Lower leg skin (tissue), 3 donors: ENCODE measurements at regions not wholly inside any gene's neighbourhood (a gene's known extent, or its start where the extent isn't known, plus 50 kb on each side); places are given as distances from the start of the nearest gene placed in this dataset.

Source experiments
- POLR2A ChIP-seq, 2 donors: fragments of 450-650 bp; IDR thresholded peaks; one replicate each; pipeline ENCODE4 v1.6.1; 2016 to 2017; ENCODE audit warnings: antibody characterized with exemption in 2 of 2, mild to moderate bottlenecking in 1 of 2, moderate library complexity in 1 of 2
- TF ChIP-seq, protein P1 (sequence below), 3 donors: fragments of 450-650 bp; IDR thresholded peaks; one replicate each; pipeline ENCODE4 v1.5.1; 2016; ENCODE audit warnings: antibody characterized with exemption in 3 of 3, mild to moderate bottlenecking in 3 of 3, moderate library complexity in 2 of 3

DNA sequence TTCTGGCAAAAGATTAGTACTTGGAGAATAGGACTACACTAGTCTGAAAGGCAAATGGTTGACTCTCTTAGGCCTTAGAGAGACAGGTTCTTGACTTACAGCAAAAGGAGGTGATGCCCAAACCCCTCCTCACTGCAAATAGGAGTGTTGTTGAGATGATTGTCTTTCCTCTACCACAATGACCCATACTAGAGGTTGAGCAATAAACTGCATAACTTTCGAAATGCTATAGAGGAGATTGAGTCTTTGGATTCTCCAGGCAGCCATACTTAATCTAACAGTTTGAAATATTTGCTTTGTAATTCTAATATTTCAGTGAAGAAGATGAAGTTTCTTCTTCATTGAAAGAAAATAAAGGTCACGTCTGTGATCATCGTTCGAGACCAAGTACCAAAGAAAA is 498.5 kb upstream of the GBE1 start:
- TF ChIP-seq, protein P1, sequence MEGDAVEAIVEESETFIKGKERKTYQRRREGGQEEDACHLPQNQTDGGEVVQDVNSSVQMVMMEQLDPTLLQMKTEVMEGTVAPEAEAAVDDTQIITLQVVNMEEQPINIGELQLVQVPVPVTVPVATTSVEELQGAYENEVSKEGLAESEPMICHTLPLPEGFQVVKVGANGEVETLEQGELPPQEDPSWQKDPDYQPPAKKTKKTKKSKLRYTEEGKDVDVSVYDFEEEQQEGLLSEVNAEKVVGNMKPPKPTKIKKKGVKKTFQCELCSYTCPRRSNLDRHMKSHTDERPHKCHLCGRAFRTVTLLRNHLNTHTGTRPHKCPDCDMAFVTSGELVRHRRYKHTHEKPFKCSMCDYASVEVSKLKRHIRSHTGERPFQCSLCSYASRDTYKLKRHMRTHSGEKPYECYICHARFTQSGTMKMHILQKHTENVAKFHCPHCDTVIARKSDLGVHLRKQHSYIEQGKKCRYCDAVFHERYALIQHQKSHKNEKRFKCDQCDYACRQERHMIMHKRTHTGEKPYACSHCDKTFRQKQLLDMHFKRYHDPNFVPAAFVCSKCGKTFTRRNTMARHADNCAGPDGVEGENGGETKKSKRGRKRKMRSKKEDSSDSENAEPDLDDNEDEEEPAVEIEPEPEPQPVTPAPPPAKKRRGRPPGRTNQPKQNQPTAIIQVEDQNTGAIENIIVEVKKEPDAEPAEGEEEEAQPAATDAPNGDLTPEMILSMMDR (IDR thresholded peaks at IDR 0.05) = no peak
- TF ChIP-seq POLR2A (IDR thresholded peaks at IDR 0.05) = no peak
